HEK293 (cell line): ENCODE measurements at regions not wholly inside any gene's neighbourhood (a gene's known extent, or its start where the extent isn't known, plus 50 kb on each side); places are given as distances from the start of the nearest gene placed in this dataset.

Source experiments
- REPIN1 ChIP-seq: fragments of 450-650 bp; formaldehyde crosslinking; IDR thresholded peaks from 2 replicates; pipeline ENCODE4 v1.5.1; 2017; ENCODE audit warnings: missing biosample characterization, missing genetic modification characterization, low read depth
- SCRT2 ChIP-seq: fragments of 450-650 bp; formaldehyde crosslinking; IDR thresholded peaks from 2 replicates; pipeline ENCODE4 v1.5.1; 2016; ENCODE audit warnings: missing biosample characterization, missing genetic modification characterization
- TRIM28 ChIP-seq: IDR thresholded peaks from 2 replicates; pipeline ENCODE4 v1.6.1; 2011; ENCODE audit warnings: low read length, control low read depth, borderline replicate concordance
- ZNF221 ChIP-seq: fragments of 450-650 bp; formaldehyde crosslinking; IDR thresholded peaks from 2 replicates; pipeline ENCODE4 v1.5.1; 2017; ENCODE audit warnings: missing biosample characterization, missing genetic modification characterization, borderline replicate concordance
- TF ChIP-seq, protein P1 (sequence below): fragments of 450-650 bp; formaldehyde crosslinking; IDR thresholded peaks from 2 replicates; pipeline ENCODE4 v1.5.1; 2016; ENCODE audit warnings: missing biosample characterization, missing genetic modification characterization

DNA sequence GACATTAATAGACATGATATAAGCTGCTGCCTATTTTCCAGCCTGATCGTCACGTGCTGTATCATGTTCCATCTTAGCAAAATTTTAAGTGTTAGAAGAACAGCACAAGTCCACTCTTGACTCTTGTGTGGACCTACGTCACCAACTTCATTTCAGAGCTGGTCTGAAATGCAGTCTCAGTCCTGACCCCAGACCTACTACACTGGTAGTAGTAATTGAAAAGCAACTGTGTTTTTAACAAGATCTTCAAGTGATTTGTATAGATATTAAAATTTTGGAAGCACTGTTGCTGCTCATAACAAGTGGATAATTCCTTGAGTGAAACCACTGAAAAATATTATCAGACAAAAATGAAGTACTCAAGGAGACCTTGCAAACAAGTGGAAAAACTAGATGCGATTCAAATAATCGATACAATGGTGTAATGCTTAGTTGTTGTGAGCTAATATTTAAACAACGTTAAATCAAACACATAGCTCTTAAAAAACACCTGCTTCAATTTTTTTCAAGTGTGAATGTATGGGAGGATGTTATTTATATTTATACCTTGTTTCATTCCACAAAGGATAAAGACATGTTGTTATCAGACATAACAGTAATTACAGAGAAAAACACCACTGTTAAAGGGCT is 110.9 kb upstream of the JAG1 start:
- TF ChIP-seq SCRT2 (tag by site-specific recombination) = no peak
- no peak for TF ChIP-seq REPIN1
- no peak for TF ChIP-seq ZNF221 (tag by site-specific recombination)
- TF ChIP-seq TRIM28 = no peak
- TF ChIP-seq, protein P1, sequence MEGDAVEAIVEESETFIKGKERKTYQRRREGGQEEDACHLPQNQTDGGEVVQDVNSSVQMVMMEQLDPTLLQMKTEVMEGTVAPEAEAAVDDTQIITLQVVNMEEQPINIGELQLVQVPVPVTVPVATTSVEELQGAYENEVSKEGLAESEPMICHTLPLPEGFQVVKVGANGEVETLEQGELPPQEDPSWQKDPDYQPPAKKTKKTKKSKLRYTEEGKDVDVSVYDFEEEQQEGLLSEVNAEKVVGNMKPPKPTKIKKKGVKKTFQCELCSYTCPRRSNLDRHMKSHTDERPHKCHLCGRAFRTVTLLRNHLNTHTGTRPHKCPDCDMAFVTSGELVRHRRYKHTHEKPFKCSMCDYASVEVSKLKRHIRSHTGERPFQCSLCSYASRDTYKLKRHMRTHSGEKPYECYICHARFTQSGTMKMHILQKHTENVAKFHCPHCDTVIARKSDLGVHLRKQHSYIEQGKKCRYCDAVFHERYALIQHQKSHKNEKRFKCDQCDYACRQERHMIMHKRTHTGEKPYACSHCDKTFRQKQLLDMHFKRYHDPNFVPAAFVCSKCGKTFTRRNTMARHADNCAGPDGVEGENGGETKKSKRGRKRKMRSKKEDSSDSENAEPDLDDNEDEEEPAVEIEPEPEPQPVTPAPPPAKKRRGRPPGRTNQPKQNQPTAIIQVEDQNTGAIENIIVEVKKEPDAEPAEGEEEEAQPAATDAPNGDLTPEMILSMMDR (tag by site-specific recombination) = no peak
